Sigmoid colon (tissue), 6 donors: ENCODE measurements at regions not wholly inside any gene's neighbourhood (a gene's known extent, or its start where the extent isn't known, plus 50 kb on each side); places are given as distances from the start of the nearest gene placed in this dataset.

Experiments used
- DNase-seq: peaks from one replicate; pipeline ENCODE4 v3.0.0-alpha.2; 2019
- H3K27ac ChIP-seq, 4 donors: fragments of 200-600 bp; sonication (generic); one replicate each; pipeline ENCODE4 v1.5.1; 2016 to 2019; ENCODE audit warnings: mild to moderate bottlenecking in 1 of 4
- H3K27me3 ChIP-seq, 3 donors: fragments of 200-600 bp; sonication (generic); one replicate each; pipeline ENCODE4 v1.5.1; 2019; ENCODE audit warnings: mild to moderate bottlenecking in 1 of 3
- H3K36me3 ChIP-seq, 4 donors: fragments of 200-600 bp; sonication (generic); one replicate each; pipeline ENCODE4 v1.5.1; 2016 to 2019
- H3K4me1 ChIP-seq, 4 donors: fragments of 200-600 bp; sonication (generic); one replicate each; pipeline ENCODE4 v1.5.1; 2017 to 2019
- H3K4me3 ChIP-seq, 4 donors: fragments of 200-600 bp; sonication (generic); one replicate each; pipeline ENCODE4 v1.5.1; 2017 to 2019; ENCODE audit warnings: mild to moderate bottlenecking in 2 of 4, moderate library complexity in 1 of 4
- H3K9me3 ChIP-seq, 4 donors: fragments of 200-600 bp in 3 of 4; sonication (generic) in 3 of 4; one replicate each; pipeline versions ENCODE4 v1.5.1 to v1.6.1; 2013 to 2019
- CTCF ChIP-seq, 4 experiments: fragments of 450-650 bp in 3 of 4; fragments of 200-600 bp in 1 of 4; IDR thresholded peaks; one replicate each; pipeline ENCODE4 v1.5.1; 2016 to 2019; ENCODE audit warnings: antibody characterized with exemption in 4 of 4, mild to moderate bottlenecking in 3 of 4, moderate library complexity in 2 of 4
- EP300 ChIP-seq, 4 donors: sonication (generic); formaldehyde crosslinking; IDR thresholded peaks; one replicate each; pipeline ENCODE4 v1.6.1; 2017; ENCODE audit warnings: antibody characterized with exemption in 4 of 4
- POLR2A ChIP-seq, 2 donors: fragments of 450-650 bp; IDR thresholded peaks; one replicate each; pipeline ENCODE4 v1.6.1; 2016; ENCODE audit warnings: antibody characterized with exemption in 2 of 2, mild to moderate bottlenecking in 2 of 2, moderate library complexity in 2 of 2
- POLR2AphosphoS5 ChIP-seq, 4 donors: sonication (generic); formaldehyde crosslinking; IDR thresholded peaks; one replicate each; pipeline ENCODE4 v1.6.1; 2017; ENCODE audit warnings: antibody characterized with exemption in 4 of 4
- WGBS, 2 donors: extraction: QIAGEN DNeasy Blood & Tissue Kit; methylation state at CpG; one replicate each; pipeline ENCODE4 v1.1.7; 2013; 5-methylcytosine and 5-hydroxymethylcytosine counted together
- intact Hi-C: fragments of 100-400 bp; cut with DNase I; formaldehyde crosslinking; loops from one replicate; pipeline ENCODE4 v1.15.1; 2023
- donor health status: healthy with polysubstance abuse.
- donor health status: healthy.

- no peak overlapping the region for H3K4me3 ChIP-seq
- H3K27me3 ChIP-seq = peaks cover 0 to 26% (median 2%) of the 10 kb centered on the region in 3 donors
- DNase-seq = no peak
- H3K4me1 ChIP-seq = no peaks in the 10 kb centered on the region
- intact Hi-C loops = no loop called here
- no peaks in the 10 kb centered on the region for H3K9me3 ChIP-seq
- TF ChIP-seq CTCF (IDR thresholded peaks at IDR 0.05) (peak in 2 of 4 experiments; percentile 27 to 31), POLR2A (IDR thresholded peaks at IDR 0.05) (no peak), POLR2AphosphoS5 (IDR thresholded peaks at IDR 0.05) (no peak), EP300 (IDR thresholded peaks at IDR 0.05) (no peak)
- no peaks in the 10 kb centered on the region for H3K36me3 ChIP-seq
- H3K27ac ChIP-seq = no peak overlapping the region
- WGBS, 2 donors = 69 to 83% methylated on average over 11 of the region's 11 CpGs
Observed at GRCh38 chr12:116687888-116688287, 50.0 kb downstream of the SPRING1 start.

DNA sequence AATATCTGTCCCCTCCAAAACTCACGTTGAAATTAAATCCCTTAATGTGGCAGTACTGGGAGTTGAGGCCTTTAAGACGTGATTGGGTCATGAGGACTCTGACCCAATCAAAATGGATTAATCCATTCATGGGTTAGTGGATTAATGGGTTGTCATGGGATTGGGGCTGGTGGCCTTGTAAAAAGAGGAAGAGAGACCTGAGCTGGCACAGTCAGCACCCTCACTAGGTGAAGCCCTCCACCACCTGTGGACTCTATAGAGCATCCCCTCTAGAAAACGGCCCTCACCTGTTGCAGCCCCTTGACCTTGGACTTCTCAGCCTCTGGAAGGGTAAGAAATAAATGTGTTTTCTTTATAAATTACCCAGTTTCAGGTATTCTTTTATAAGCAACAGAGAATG, 53.0 kb downstream of the SPRING1 start:
- H3K4me3 ChIP-seq = no peak overlapping the region
- intact Hi-C loops = no loop called here
- H3K27ac ChIP-seq = no peak overlapping the region
- H3K9me3 ChIP-seq = no peaks in the 10 kb centered on the region
- 80 to 84% methylated on average over 3 of the region's 3 CpGs for WGBS, 2 donors
- no peaks in the 10 kb centered on the region for H3K36me3 ChIP-seq
- no peaks in the 10 kb centered on the region for H3K4me1 ChIP-seq
- no peak for DNase-seq
- H3K27me3 ChIP-seq = peaks cover 0 to 2% (median 0%) of the 10 kb centered on the region in 3 donors
- TF ChIP-seq CTCF (IDR thresholded peaks at IDR 0.05) (no peak), EP300 (IDR thresholded peaks at IDR 0.05) (no peak), POLR2AphosphoS5 (IDR thresholded peaks at IDR 0.05) (no peak), POLR2A (IDR thresholded peaks at IDR 0.05) (no peak)

DNA sequence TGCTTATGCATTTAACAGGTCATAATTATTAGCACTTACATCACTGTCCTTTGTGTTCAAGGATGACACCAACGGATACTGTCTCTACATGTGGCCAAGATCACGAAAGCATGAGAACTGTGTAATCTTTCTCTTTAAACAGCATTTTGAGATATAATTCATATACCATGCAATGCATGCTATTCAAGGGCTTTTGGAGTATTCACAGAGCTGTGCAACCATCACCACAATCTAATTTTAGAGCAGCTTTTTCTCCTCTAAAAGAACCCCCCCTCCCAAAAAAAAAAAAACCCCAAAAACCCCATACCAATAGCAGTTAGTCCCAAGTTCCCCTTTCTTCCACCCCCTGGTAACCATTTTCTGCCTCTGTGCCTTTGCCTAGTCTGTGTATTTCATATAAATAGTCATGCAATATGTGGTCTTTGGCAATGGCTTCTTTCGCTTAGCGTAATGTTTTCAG, 60.6 kb downstream of the SPRING1 start:
- DNase-seq = no peak

GRCh38 chr12:116675339-116676107, 62.3 kb downstream of the SPRING1 start:
- Histone ChIP-seq H3K4me3 (no peak overlapping the region), H3K27ac (peak overlapping the region in 2 of 4 donors; percentile 18 to 23), H3K27me3 (no peaks in the 10 kb centered on the region), H3K4me1 (peaks cover 0 to 8% (median 0%) of the 10 kb centered on the region in 4 donors), H3K9me3 (no peaks in the 10 kb centered on the region), H3K36me3 (no peaks in the 10 kb centered on the region)
- WGBS, 2 donors = 84 to 89% methylated on average over 18 of the region's 18 CpGs
- TF ChIP-seq POLR2AphosphoS5 (IDR thresholded peaks at IDR 0.05) = no peak
- no peak for TF ChIP-seq POLR2A (IDR thresholded peaks at IDR 0.05)
- TF ChIP-seq EP300 (IDR thresholded peaks at IDR 0.05) = no peak
- no peak for TF ChIP-seq CTCF (IDR thresholded peaks at IDR 0.05)
- DNase-seq = no peak
- intact Hi-C loops = no loop called here

More for the DNA sequence above, 60.6 kb downstream of the SPRING1 start:
- H3K9me3 ChIP-seq = no peaks in the 10 kb centered on the region
- no peak overlapping the region for H3K4me3 ChIP-seq
- WGBS, 2 donors = 50 to 75% methylated on average over 4 of the region's 4 CpGs
- H3K4me1 ChIP-seq = peaks cover 0 to 8% (median 0%) of the 10 kb centered on the region in 4 donors
- intact Hi-C loops = no loop called here
- no peak for TF ChIP-seq EP300 (IDR thresholded peaks at IDR 0.05)
- no peak for TF ChIP-seq CTCF (IDR thresholded peaks at IDR 0.05)
- no peak for TF ChIP-seq POLR2AphosphoS5 (IDR thresholded peaks at IDR 0.05)
- no peak for TF ChIP-seq POLR2A (IDR thresholded peaks at IDR 0.05)
- H3K27ac ChIP-seq = no peak overlapping the region
- no peaks in the 10 kb centered on the region for H3K36me3 ChIP-seq
- H3K27me3 ChIP-seq = no peaks in the 10 kb centered on the region
